OCI-LY7 (cell line): ENCODE measurements at regions not wholly inside any gene's neighbourhood (a gene's known extent, or its start where the extent isn't known, plus 50 kb on each side); places are given as distances from the start of the nearest gene placed in this dataset.
"Not testable (repeated sequence)": the region's sequence is repeated elsewhere in the genome, so short reads cannot be mapped to it uniquely, and the experiment has no call there.

ENCODE experiments used
- BruUV-seq: library from RNA; stranded (reverse); fragments of 400-500 nt; replicated peaks from 2 replicates; lab custom pipeline; 2021; lab: Mats Ljungman, UMichigan
- CTCF ChIA-PET: fragments of 300-600 bp; sonication (Branson Sonifier 250); formaldehyde crosslinking; loops from one replicate; lab custom pipeline; 2022; ENCODE audit warnings: antibody characterized with exemption; ENCODE audit not compliant: unreplicated experiment; lab: Charles Lee
- POLR2A ChIA-PET: fragments of 300-600 bp; sonication (Branson Sonifier 250); formaldehyde crosslinking; loops from one replicate; lab custom pipeline; 2022; ENCODE audit warnings: antibody characterized with exemption; lab: Charles Lee
- DNase-seq: peaks from one replicate; pipeline ENCODE4 v3.0.0-alpha.2; 2015; ENCODE audit warnings: low spot score
- H2AFZ ChIP-seq: fragments of 200-600 bp; sonication (generic), shearing (Covaris generic); 2 replicates; pipeline ENCODE4 v1.6.1; 2014; ENCODE audit warnings: mild to moderate bottlenecking, antibody characterized with exemption, low read length, moderate library complexity
- H3K27ac ChIP-seq: fragments of 200-600 bp; sonication (generic); 2 replicates; pipeline ENCODE4 v1.5.1; 2014; ENCODE audit warnings: mixed run types, low read depth, mild to moderate bottlenecking, moderate library complexity, low read length, inconsistent platforms; ENCODE audit not compliant: poor library complexity, severe bottlenecking
- H3K36me3 ChIP-seq: fragments of 200-600 bp; sonication (generic); 2 replicates; pipeline ENCODE4 v1.6.1; 2014; ENCODE audit warnings: mild to moderate bottlenecking, antibody characterized with exemption, low read length, moderate library complexity, mixed read lengths; ENCODE audit not compliant: insufficient read depth
- H3K4me1 ChIP-seq: fragments of 200-600 bp; sonication (generic); 2 replicates; pipeline ENCODE4 v1.5.1; 2014; ENCODE audit warnings: mild to moderate bottlenecking, low read length; ENCODE audit not compliant: insufficient read depth, poor library complexity, severe bottlenecking
- H3K4me2 ChIP-seq: fragments of 200-600 bp; sonication (generic); 2 replicates; pipeline ENCODE4 v1.6.1; 2014; ENCODE audit warnings: mild to moderate bottlenecking, low read length
- H3K4me3 ChIP-seq: fragments of 200-600 bp; sonication (generic); 2 replicates; pipeline ENCODE4 v1.5.1; 2014; ENCODE audit warnings: mild to moderate bottlenecking, low read depth, low read length; ENCODE audit not compliant: poor library complexity, severe bottlenecking
- H3K79me2 ChIP-seq: fragments of 200-600 bp; sonication (generic); 2 replicates; pipeline ENCODE4 v1.6.1; 2016; ENCODE audit warnings: low read depth, mild to moderate bottlenecking, low read length, moderate library complexity, mixed read lengths; ENCODE audit not compliant: insufficient read depth
- H3K9me2 ChIP-seq: fragments of 200-600 bp; sonication (generic); 2 replicates; pipeline ENCODE4 v1.6.1; 2016; ENCODE audit warnings: mild to moderate bottlenecking, low read length, mixed read lengths; ENCODE audit not compliant: insufficient read depth
- H3K9me3 ChIP-seq: fragments of 200-600 bp; sonication (generic); 2 replicates; pipeline ENCODE4 v1.6.1; 2014; ENCODE audit warnings: mild to moderate bottlenecking, mixed run types, low read length, mixed read lengths
- H4K20me1 ChIP-seq: fragments of 200-600 bp; sonication (generic); 2 replicates; pipeline ENCODE4 v1.6.1; 2014; ENCODE audit warnings: mild to moderate bottlenecking, antibody characterized with exemption, low read length, moderate library complexity, mixed read lengths; ENCODE audit not compliant: insufficient read depth
- CTCF ChIP-seq: fragments of 200-600 bp; sonication (generic); conservative IDR thresholded peaks from 2 replicates; pipeline ENCODE4 v1.5.1; 2014; ENCODE audit warnings: mild to moderate bottlenecking, antibody characterized with exemption, low read length, moderate library complexity, mixed read lengths
- EZH2phosphoT487 ChIP-seq: fragments of 200-600 bp; sonication (generic); IDR thresholded peaks from 2 replicates; pipeline ENCODE4 v1.6.1; 2018; ENCODE audit warnings: low read depth, borderline replicate concordance, mild to moderate bottlenecking, mixed run types, antibody characterized with exemption, low read length, moderate library complexity, mixed read lengths
- intact Hi-C: fragments of 100-400 bp; cut with micrococcal nuclease; formaldehyde crosslinking; loops from one replicate; pipeline ENCODE4 v1.10.0; 2022; ENCODE audit not compliant: unreplicated experiment

- Histone ChIP-seq H3K79me2 (no peaks in the 10 kb centered on the region), H2AFZ (no peak overlapping the region), H3K36me3 (no peaks in the 10 kb centered on the region), H4K20me1 (no peaks in the 10 kb centered on the region), H3K9me3 (no peaks in the 10 kb centered on the region), H3K4me3 (no peak overlapping the region), H3K4me1 (no peaks in the 10 kb centered on the region), H3K4me2 (no peak overlapping the region), H3K9me2 (no peaks in the 10 kb centered on the region), H3K27ac (no peak overlapping the region)
- DNase-seq = no peak
- no peak for TF ChIP-seq EZH2phosphoT487
- intact Hi-C loops = no loop called here
- ChIA-PET POLR2A (interaction anchor here (0.5 kb wide), 1 partner anchor 364 kb away, joined by 3 read pairs; no protein-coding TSS in a partner anchor), CTCF (no interaction called here)
- BruUV-seq = no TSS peak
Measured at GRCh38 chr2:207438414-207439126, 91.2 kb upstream of the CREB1 start.

- H3K9me2 ChIP-seq, H3K4me1 ChIP-seq, H3K27ac ChIP-seq, H3K4me2 ChIP-seq, H4K20me1 ChIP-seq, DNase-seq, POLR2A ChIA-PET, H3K36me3 ChIP-seq, H2AFZ ChIP-seq, intact Hi-C loops, H3K79me2 ChIP-seq, BruUV-seq, H3K4me3 ChIP-seq, H3K9me3 ChIP-seq: not testable (repeated sequence)
- CTCF ChIA-PET = interaction anchor here (0.6 kb wide), 1 partner anchor 226 kb away, joined by 3 read pairs; no protein-coding TSS in a partner anchor
Measured at GRCh38 chr2:207439881-207440280, 89.9 kb upstream of the CREB1 start.

- CTCF ChIA-PET = no interaction called here
- H3K79me2 ChIP-seq = no peaks in the 10 kb centered on the region
- BruUV-seq = no TSS peak
- H2AFZ ChIP-seq = no peak overlapping the region
- no peak overlapping the region for H3K27ac ChIP-seq
- no peak for DNase-seq
- H3K4me3 ChIP-seq = no peak overlapping the region
- no peaks in the 10 kb centered on the region for H3K36me3 ChIP-seq
- H3K4me2 ChIP-seq = no peak overlapping the region
- H3K4me1 ChIP-seq = no peaks in the 10 kb centered on the region
- TF ChIP-seq CTCF (no peak), EZH2phosphoT487 (no peak)
- POLR2A ChIA-PET = no interaction called here
- H3K9me3 ChIP-seq = no peaks in the 10 kb centered on the region
- intact Hi-C loops = no loop called here
- no peaks in the 10 kb centered on the region for H4K20me1 ChIP-seq
- H3K9me2 ChIP-seq = no peaks in the 10 kb centered on the region
Measured at GRCh38 chr2:207444756-207445155, 85.0 kb upstream of the CREB1 start.
